Panc1 (cell line): ENCODE measurements at regions not wholly inside any gene's neighbourhood (a gene's known extent, or its start where the extent isn't known, plus 50 kb on each side); places are given as distances from the start of the nearest gene placed in this dataset.

ENCODE experiments used
- ATAC-seq: fragments of 200-7000 bp; cut with Tn5 transposase; 2 replicates; pipeline ENCODE4 v1.9.1; 2020; ENCODE audit warnings: mild to moderate bottlenecking, moderate library complexity
- BruUV-seq: library from RNA; stranded (reverse); fragments of 400-500 nt; replicated peaks from 2 replicates; lab custom pipeline; 2021; lab: Mats Ljungman, UMichigan
- CTCF ChIA-PET: fragments of 300-600 bp; sonication (Branson Sonifier 250); formaldehyde crosslinking; loops from one replicate; lab custom pipeline; 2022; ENCODE audit warnings: antibody characterized with exemption; lab: Charles Lee
- POLR2A ChIA-PET: fragments of 300-600 bp; sonication (Branson Sonifier 250); formaldehyde crosslinking; loops from one replicate; lab custom pipeline; 2022; ENCODE audit warnings: antibody characterized with exemption; lab: Charles Lee
- DNase-seq: peaks from one replicate; pipeline ENCODE4 v3.0.0-alpha.2; 2010; ENCODE audit warnings: low read depth, low spot score
- H3K27ac ChIP-seq: 2 replicates; pipeline ENCODE4 v1.5.1; 2011; ENCODE audit warnings: mild to moderate bottlenecking, low read length, inconsistent platforms
- H3K27me3 ChIP-seq: fragments of 200-500 bp; sonication (Bioruptor generic); 2 replicates; pipeline ENCODE4 v1.6.0; 2014; ENCODE audit warnings: low read length, inconsistent platforms; ENCODE audit not compliant: control insufficient read depth, insufficient read depth
- H3K36me3 ChIP-seq: fragments of 200-500 bp; sonication (Bioruptor generic); 2 replicates; pipeline ENCODE4 v1.5.1; 2014; ENCODE audit warnings: inconsistent platforms, mild to moderate bottlenecking, low read length, moderate library complexity; ENCODE audit not compliant: control insufficient read depth, insufficient read depth
- H3K4me1 ChIP-seq: 2 replicates; pipeline ENCODE4 v1.5.1; 2011; ENCODE audit warnings: inconsistent platforms, mild to moderate bottlenecking, low read length, moderate library complexity; ENCODE audit not compliant: control insufficient read depth, insufficient read depth
- H3K4me3 ChIP-seq, 2 experiments: 2 replicates each; pipeline ENCODE4 v1.5.1; 2011 to 2012; ENCODE audit warnings: low read depth in 2 of 2, low read length in 2 of 2, mild to moderate bottlenecking in 2 of 2, inconsistent platforms in 1 of 2, moderate library complexity in 1 of 2
- H3K9me3 ChIP-seq: fragments of 200-500 bp; sonication (Bioruptor generic); 2 replicates; pipeline ENCODE4 v1.5.1; 2014; ENCODE audit warnings: low read depth, mild to moderate bottlenecking, inconsistent platforms, low read length, moderate library complexity; ENCODE audit not compliant: control insufficient read depth, insufficient read depth
- CTCF ChIP-seq: fragments of 450-650 bp; IDR thresholded peaks from 2 replicates; pipeline ENCODE4 v1.5.1; 2017; ENCODE audit warnings: mild to moderate bottlenecking
- POLR2AphosphoS5 ChIP-seq: IDR thresholded peaks from 2 replicates; pipeline ENCODE4 v1.6.1; 2012; ENCODE audit warnings: mild to moderate bottlenecking, low read depth, low read length, moderate library complexity
- REST ChIP-seq, 2 experiments: IDR thresholded peaks; 2 replicates each; pipeline ENCODE4 v1.6.1; 2011 to 2012; ENCODE audit warnings: low read depth in 2 of 2, control low read depth in 1 of 2, low read length in 1 of 2, mild to moderate bottlenecking in 1 of 2, moderate library complexity in 1 of 2; ENCODE audit not compliant: insufficient read depth in 1 of 2
- SIN3A ChIP-seq: IDR thresholded peaks from 2 replicates; pipeline ENCODE4 v1.6.1; 2012; ENCODE audit warnings: low read depth, mild to moderate bottlenecking, low read length, moderate library complexity, borderline replicate concordance; ENCODE audit not compliant: insufficient read depth
- TCF7L2 ChIP-seq: IDR thresholded peaks from 2 replicates; pipeline ENCODE4 v1.6.1; 2011; ENCODE audit warnings: mild to moderate bottlenecking, low read depth, low read length, inconsistent platforms
- in situ Hi-C: cut with HindIII; loops from 2 replicates; pipeline ENCODE4 v1.10.0; 2016; ENCODE audit warnings: low sequenced_read_pairs, low pct_unique_long_range_greater_than_20kb
- intact Hi-C: fragments of 100-400 bp; cut with micrococcal nuclease; formaldehyde crosslinking; loops from one replicate; pipeline ENCODE4 v1.10.0; 2022; ENCODE audit not compliant: unreplicated experiment

GRCh38 chr12:90004319-90005074 is 295.9 kb upstream of the ATP2B1 start:
- ChIA-PET CTCF (no interaction called here), POLR2A (no interaction called here)
- no peaks in the 10 kb centered on the region for H3K9me3 ChIP-seq
- TF ChIP-seq REST (IDR thresholded peaks at IDR 0.05; ENCODE audit: insufficient read depth in 1 of 2, low read depth in 2 of 2, low read length in 1 of 2) (no peak), CTCF (no peak), TCF7L2 (no peak), POLR2AphosphoS5 (no peak), SIN3A (no peak)
- H3K36me3 ChIP-seq, result no peaks in the 10 kb centered on the region
- ATAC-seq (no peak), DNase-seq (no peak)
- no TSS peak for BruUV-seq
- H3K27ac ChIP-seq, result no peak overlapping the region
- intact Hi-C loops, result no loop called here
- no peaks in the 10 kb centered on the region for H3K4me1 ChIP-seq
- H3K27me3 ChIP-seq, result no peaks in the 10 kb centered on the region
- in situ Hi-C loops, result no loop called here
- no peak overlapping the region for H3K4me3 ChIP-seq

- no peak for ATAC-seq
- Histone ChIP-seq H3K9me3 (no peaks in the 10 kb centered on the region), H3K4me3 (no peak overlapping the region), H3K27ac (no peak overlapping the region), H3K4me1 (no peaks in the 10 kb centered on the region), H3K36me3 (no peaks in the 10 kb centered on the region), H3K27me3 (no peaks in the 10 kb centered on the region)
- CTCF ChIA-PET, result no interaction called here
- no peak for TF ChIP-seq TCF7L2
- no peak for TF ChIP-seq SIN3A
- TF ChIP-seq POLR2AphosphoS5, result no peak
- no peak for TF ChIP-seq CTCF
- no peak for TF ChIP-seq REST (IDR thresholded peaks at IDR 0.05; ENCODE audit: insufficient read depth in 1 of 2, low read depth in 2 of 2, low read length in 1 of 2)
- no peak for DNase-seq
- intact Hi-C loops (no loop called here), in situ Hi-C loops (no loop called here)
- no TSS peak for BruUV-seq
- POLR2A ChIA-PET, result no interaction called here
Observed at GRCh38 chr12:90003688-90004087, 295.1 kb upstream of the ATP2B1 start.
